Myocyte (in vitro differentiated cells): ENCODE measurements at regions not wholly inside any gene's neighbourhood (a gene's known extent, or its start where the extent isn't known, plus 50 kb on each side); places are given as distances from the start of the nearest gene placed in this dataset.

ENCODE experiments used
- DNase-seq: peaks from one replicate; pipeline ENCODE4 v3.0.0-alpha.2; 2012; ENCODE audit warnings: low read depth

- DNase-seq: peak; percentile 70
Measured at GRCh38 chr17:63369233-63369632, 76.9 kb downstream of the CYB561 start.

GRCh38 chr17:63370696-63371095, 75.4 kb downstream of the CYB561 start:
- no peak for DNase-seq

- DNase-seq: no peak
Measured at GRCh38 chr17:63376949-63377348, 69.2 kb downstream of the CYB561 start.

- DNase-seq: no peak
Measured at GRCh38 chr17:63378411-63379375, 67.4 kb downstream of the CYB561 start.

GRCh38 chr17:63379636-63380035, 66.5 kb downstream of the CYB561 start:
- no peak for DNase-seq

GRCh38 chr17:63381101-63381729, 64.9 kb downstream of the CYB561 start:
- no peak for DNase-seq

GRCh38 chr17:63382136-63382535, 64.0 kb downstream of the CYB561 start:
- no peak for DNase-seq
